Endodermal cell (in vitro differentiated cells): ENCODE measurements at regions not wholly inside any gene's neighbourhood (a gene's known extent, or its start where the extent isn't known, plus 50 kb on each side); places are given as distances from the start of the nearest gene placed in this dataset.

Source experiments
- DNase-seq: peaks from one replicate; pipeline ENCODE4 v3.0.0-alpha.2; 2017
- H3K27ac ChIP-seq: 2 replicates; pipeline ENCODE4 v1.5.1; 2013; ENCODE audit warnings: mild to moderate bottlenecking, low read depth, low read length, moderate library complexity
- H3K27me3 ChIP-seq: 2 replicates; pipeline ENCODE4 v1.6.1; 2013; ENCODE audit warnings: mild to moderate bottlenecking, low read length, moderate library complexity; ENCODE audit not compliant: insufficient read depth, control insufficient read depth, poor library complexity, severe bottlenecking
- H3K36me3 ChIP-seq: 2 replicates; pipeline ENCODE4 v1.7.0; 2013; ENCODE audit warnings: mild to moderate bottlenecking, low read length, moderate library complexity; ENCODE audit not compliant: control insufficient read depth, insufficient read depth
- H3K4me1 ChIP-seq: one replicate; pipeline ENCODE4 v1.7.0; 2013; ENCODE audit warnings: low read length; ENCODE audit not compliant: control insufficient read depth, insufficient read depth
- H3K4me3 ChIP-seq: 2 replicates; pipeline ENCODE4 v1.5.1; 2013; ENCODE audit warnings: mild to moderate bottlenecking, low read length, moderate library complexity
- H3K9ac ChIP-seq: 2 replicates; pipeline ENCODE4 v1.6.1; 2013; ENCODE audit warnings: mild to moderate bottlenecking, low read length, moderate library complexity; ENCODE audit not compliant: poor library complexity, severe bottlenecking; ENCODE audit errors: extremely low read depth
- H3K9me3 ChIP-seq: 2 replicates; pipeline ENCODE4 v1.6.1; 2013; ENCODE audit warnings: mild to moderate bottlenecking, low read length, moderate library complexity; ENCODE audit not compliant: control insufficient read depth
- H3K27ac Mint-ChIP-seq: 2 replicates; pipeline ENCODE4 v1.8.0; 2020; ENCODE audit warnings: mixed read lengths
- H3K27me3 Mint-ChIP-seq: 2 replicates; pipeline ENCODE4 v1.8.0; 2021; ENCODE audit warnings: mild to moderate bottlenecking, mixed read lengths; ENCODE audit not compliant: insufficient read depth
- H3K36me3 Mint-ChIP-seq: 2 replicates; pipeline ENCODE4 v1.8.0; 2020; ENCODE audit warnings: low read depth, mixed read lengths
- H3K4me1 Mint-ChIP-seq: 2 replicates; pipeline ENCODE4 v1.8.0; 2020; ENCODE audit warnings: mixed read lengths
- H3K4me3 Mint-ChIP-seq: 2 replicates; pipeline ENCODE4 v1.8.0; 2020; ENCODE audit warnings: mild to moderate bottlenecking, moderate library complexity, mixed read lengths
- H3K9me3 Mint-ChIP-seq: 2 replicates; pipeline ENCODE4 v1.8.0; 2020; ENCODE audit warnings: mild to moderate bottlenecking, mixed read lengths
- CTCF ChIP-seq: fragments of 200-600 bp; sonication (generic); conservative IDR thresholded peaks from 2 replicates; pipeline ENCODE4 v1.5.0; 2021; ENCODE audit warnings: antibody characterized with exemption, mild to moderate bottlenecking
- WGBS, 2 experiments: methylation state at CpG; one replicate each; pipeline versions ENCODE4 v1.1.5 to v1.1.7; 2013; ENCODE audit warnings: missing lambda C conversion rate in 2 of 2, mixed read lengths in 1 of 2; ENCODE audit not compliant: insufficient coverage in 1 of 2, insufficient read length in 1 of 2; 5-methylcytosine and 5-hydroxymethylcytosine counted together

- no peaks in the 10 kb centered on the region for H3K9me3 Mint-ChIP-seq
These were observed 1052.3 kb downstream of the AACS start for GRCh38 chr12:126117502-126117901.

GRCh38 chr12:126139355-126139754, 1074.1 kb downstream of the AACS start:
- no peak overlapping the region for H3K4me3 Mint-ChIP-seq
- H3K27ac Mint-ChIP-seq: no peak overlapping the region
- no peaks in the 10 kb centered on the region for H3K36me3 ChIP-seq
- no peaks in the 10 kb centered on the region for H3K4me1 Mint-ChIP-seq
- H3K9me3 Mint-ChIP-seq: peaks cover 54% of the 10 kb centered on the region
- H3K27me3 Mint-ChIP-seq: peaks cover 8% of the 10 kb centered on the region
- TF ChIP-seq CTCF: peak; percentile 61
- DNase-seq: no peak
- H3K36me3 Mint-ChIP-seq: no peaks in the 10 kb centered on the region
- peak overlapping the region; percentile 31 for H3K4me3 ChIP-seq
- H3K27me3 ChIP-seq: no peaks in the 10 kb centered on the region
- no peak overlapping the region for H3K9ac ChIP-seq
- peaks cover 61% of the 10 kb centered on the region for H3K9me3 ChIP-seq
- WGBS, 2 experiments: 84 to 100% methylated on average over 2 to 5 of the region's 5 CpGs
- no peaks in the 10 kb centered on the region for H3K4me1 ChIP-seq
- no peak overlapping the region for H3K27ac ChIP-seq

More at GRCh38 chr12:126117502-126117901, 1052.3 kb downstream of the AACS start:
- WGBS, 2 experiments: 84 to 100% methylated on average over 3 of the region's 3 CpGs
- Mint-ChIP-seq H3K4me1 (no peaks in the 10 kb centered on the region), H3K27me3 (peaks cover 88% of the 10 kb centered on the region), H3K27ac (no peak overlapping the region), H3K36me3 (no peaks in the 10 kb centered on the region), H3K4me3 (no peak overlapping the region)
- no peak for DNase-seq
- Histone ChIP-seq H3K36me3 (no peaks in the 10 kb centered on the region), H3K9me3 (peaks cover 25% of the 10 kb centered on the region), H3K27ac (no peak overlapping the region), H3K4me3 (no peak overlapping the region), H3K4me1 (no peaks in the 10 kb centered on the region), H3K9ac (no peak overlapping the region), H3K27me3 (peaks cover 23% of the 10 kb centered on the region)
- no peak for TF ChIP-seq CTCF

- no peaks in the 10 kb centered on the region for H3K27me3 ChIP-seq
- no peak overlapping the region for H3K27ac Mint-ChIP-seq
- H3K36me3 Mint-ChIP-seq: no peaks in the 10 kb centered on the region
- H3K4me1 Mint-ChIP-seq: no peaks in the 10 kb centered on the region
- WGBS, 2 experiments: 83 to 98% methylated on average over 4 of the region's 4 CpGs
- H3K27me3 Mint-ChIP-seq: peaks cover 4% of the 10 kb centered on the region
- H3K9ac ChIP-seq: no peak overlapping the region
- no peak overlapping the region for H3K27ac ChIP-seq
- no peak for TF ChIP-seq CTCF
- H3K36me3 ChIP-seq: no peaks in the 10 kb centered on the region
- H3K4me3 ChIP-seq: no peak overlapping the region
- H3K9me3 ChIP-seq: peaks cover 20% of the 10 kb centered on the region
- H3K4me3 Mint-ChIP-seq: no peak overlapping the region
- H3K4me1 ChIP-seq: no peaks in the 10 kb centered on the region
- DNase-seq: no peak
- peaks cover 19% of the 10 kb centered on the region for H3K9me3 Mint-ChIP-seq
These were observed 1079.4 kb downstream of the AACS start for GRCh38 chr12:126144603-126145002.
